K562 (cell line): ENCODE measurements at regions not wholly inside any gene's neighbourhood (a gene's known extent, or its start where the extent isn't known, plus 50 kb on each side); places are given as distances from the start of the nearest gene placed in this dataset.

ENCODE experiments used
- CTCF ChIP-seq, 3 experiments: IDR thresholded peaks in 2 of 3; conservative IDR thresholded peaks in 1 of 3; 2 replicates each; pipeline ENCODE4 v1.5.1; 2011 to 2012; ENCODE audit warnings: low read length in 3 of 3, mild to moderate bottlenecking in 3 of 3, control low read depth in 2 of 3, improper control_type of control experiment in 1 of 3, inconsistent platforms in 1 of 3, low read depth in 1 of 3, mixed read lengths in 1 of 3, moderate library complexity in 1 of 3; ENCODE audit not compliant: insufficient read depth in 2 of 3
- PHF8 ChIP-seq: fragments of 200-600 bp; sonication (generic); IDR thresholded peaks from 2 replicates; pipeline ENCODE4 v1.6.1; 2012; ENCODE audit warnings: mixed run types, mild to moderate bottlenecking, inconsistent platforms, low read length, moderate library complexity, borderline replicate concordance
- THRB ChIP-seq: fragments of 450-650 bp; formaldehyde crosslinking; conservative IDR thresholded peaks from 2 replicates; pipeline ENCODE4 v1.4.0; 2022; ENCODE audit warnings: mild to moderate bottlenecking, missing genetic modification characterization
- ZNF668 ChIP-seq: fragments of 250-450 bp; sonication (Bioruptor Pico); IDR thresholded peaks from 2 replicates; pipeline ENCODE4 v1.8.0; 2022; ENCODE audit warnings: mild to moderate bottlenecking, inconsistent platforms

- TF ChIP-seq THRB (CRISPR knock-in tag) (no peak), PHF8 (no peak), CTCF (IDR thresholded peaks at IDR 0.05 in 2 of 3, conservative IDR thresholded peaks at IDR 0.05 in 1 of 3; ENCODE audit: insufficient read depth in 2 of 3, low read depth in 1 of 3, low read length in 3 of 3) (no peak), ZNF668 (no peak)
Observed at GRCh38 chr7:20280475-20281351, 50.0 kb upstream of the ITGB8 start.
